ENCODE measurements at regions not wholly inside any gene's neighbourhood (a gene's known extent, or its start where the extent isn't known, plus 50 kb on each side); places are given as distances from the start of the nearest gene placed in this dataset.

DNA sequence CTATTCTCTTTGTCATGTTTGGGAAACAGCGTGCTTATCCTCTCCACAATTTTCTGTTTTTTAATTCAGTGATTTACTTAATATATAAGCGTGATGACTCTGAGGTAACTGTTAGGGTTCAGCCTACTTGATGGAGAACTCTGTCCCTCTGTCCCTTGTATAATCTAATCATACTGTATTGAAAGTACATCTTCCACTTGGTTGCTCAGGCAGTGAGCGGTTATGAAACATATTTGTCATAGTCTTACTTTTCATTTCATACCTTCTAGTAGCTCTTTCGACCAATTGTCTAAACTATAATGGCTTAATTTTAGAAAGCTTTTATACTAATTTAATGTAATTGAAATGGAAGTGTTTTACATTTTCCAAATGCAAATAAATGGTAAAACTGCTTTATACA lies 469.0 kb downstream of the TLL1 start:
- DNase-seq (ENCODE audit: low spot score): no peak
- TF ChIP-seq, protein P1, sequence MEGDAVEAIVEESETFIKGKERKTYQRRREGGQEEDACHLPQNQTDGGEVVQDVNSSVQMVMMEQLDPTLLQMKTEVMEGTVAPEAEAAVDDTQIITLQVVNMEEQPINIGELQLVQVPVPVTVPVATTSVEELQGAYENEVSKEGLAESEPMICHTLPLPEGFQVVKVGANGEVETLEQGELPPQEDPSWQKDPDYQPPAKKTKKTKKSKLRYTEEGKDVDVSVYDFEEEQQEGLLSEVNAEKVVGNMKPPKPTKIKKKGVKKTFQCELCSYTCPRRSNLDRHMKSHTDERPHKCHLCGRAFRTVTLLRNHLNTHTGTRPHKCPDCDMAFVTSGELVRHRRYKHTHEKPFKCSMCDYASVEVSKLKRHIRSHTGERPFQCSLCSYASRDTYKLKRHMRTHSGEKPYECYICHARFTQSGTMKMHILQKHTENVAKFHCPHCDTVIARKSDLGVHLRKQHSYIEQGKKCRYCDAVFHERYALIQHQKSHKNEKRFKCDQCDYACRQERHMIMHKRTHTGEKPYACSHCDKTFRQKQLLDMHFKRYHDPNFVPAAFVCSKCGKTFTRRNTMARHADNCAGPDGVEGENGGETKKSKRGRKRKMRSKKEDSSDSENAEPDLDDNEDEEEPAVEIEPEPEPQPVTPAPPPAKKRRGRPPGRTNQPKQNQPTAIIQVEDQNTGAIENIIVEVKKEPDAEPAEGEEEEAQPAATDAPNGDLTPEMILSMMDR (IDR thresholded peaks at IDR 0.05; ENCODE audit: extremely low read depth, missing control alignments): no peak

DNA sequence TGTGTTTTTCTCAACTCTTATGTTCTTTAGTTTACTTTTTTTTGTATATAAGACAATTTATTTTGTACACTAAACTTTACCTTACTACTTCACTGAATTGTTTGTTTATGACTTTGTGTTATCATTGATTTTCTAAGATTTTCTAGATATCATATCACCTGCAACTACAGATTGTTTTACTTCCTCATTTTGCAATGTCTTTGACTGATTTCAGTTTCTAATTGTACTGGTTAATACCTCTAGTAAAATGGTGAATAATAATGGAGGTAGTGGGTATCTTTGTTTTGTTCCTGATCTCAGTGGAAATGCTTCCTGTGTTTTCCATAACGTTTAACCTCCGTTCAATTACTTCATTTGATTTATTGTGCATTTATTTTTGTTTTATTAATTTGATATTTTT lies 490.2 kb downstream of the TLL1 start:
- TF ChIP-seq, protein P1 (IDR thresholded peaks at IDR 0.05; ENCODE audit: extremely low read depth, missing control alignments): no peak
- no peak for DNase-seq (ENCODE audit: low spot score)

DNA sequence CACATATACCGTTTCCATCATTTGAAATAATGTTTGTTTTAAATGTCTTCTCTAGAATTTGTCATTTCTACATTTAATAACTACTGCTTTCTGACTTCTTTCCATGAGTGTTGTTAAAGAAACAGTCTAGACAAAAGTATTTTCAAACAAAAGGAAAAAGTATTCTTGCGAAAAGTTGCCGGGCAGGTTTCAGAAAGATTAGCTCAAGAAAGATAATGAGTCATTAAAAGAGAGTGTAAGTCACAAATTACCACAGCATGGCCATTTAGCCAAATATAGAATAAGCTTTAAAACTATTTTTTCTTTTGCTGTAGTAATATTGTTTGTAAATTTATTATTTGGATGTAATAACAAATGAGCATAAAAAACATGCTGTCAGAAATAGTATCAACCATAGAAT lies 493.0 kb downstream of the TLL1 start:
- no peak for DNase-seq (ENCODE audit: low spot score)
- TF ChIP-seq, protein P1 (IDR thresholded peaks at IDR 0.05; ENCODE audit: extremely low read depth, missing control alignments): no peak

DNA sequence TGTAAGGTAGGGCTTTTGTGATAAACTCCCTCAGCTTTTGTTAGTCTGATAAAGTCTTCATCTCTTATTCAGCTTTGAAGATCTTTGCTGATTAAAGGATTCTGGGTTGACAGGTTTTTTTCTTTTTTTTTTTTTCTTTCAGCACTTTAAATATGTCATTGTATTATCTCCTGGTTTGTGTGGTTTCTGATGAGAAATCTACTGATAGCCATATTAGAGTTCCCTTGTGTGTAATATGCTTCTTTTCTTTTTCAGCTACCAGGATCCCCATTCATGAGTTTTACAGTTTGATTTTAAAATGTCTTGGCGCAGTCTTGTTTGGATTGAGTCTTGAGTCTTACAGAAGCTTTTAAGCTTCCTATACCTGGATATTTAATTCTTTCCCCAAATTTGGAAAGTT lies 504.5 kb downstream of the TLL1 start:
- DNase-seq (ENCODE audit: low spot score): no peak
- TF ChIP-seq, protein P1 (IDR thresholded peaks at IDR 0.05; ENCODE audit: extremely low read depth, missing control alignments): no peak

DNA sequence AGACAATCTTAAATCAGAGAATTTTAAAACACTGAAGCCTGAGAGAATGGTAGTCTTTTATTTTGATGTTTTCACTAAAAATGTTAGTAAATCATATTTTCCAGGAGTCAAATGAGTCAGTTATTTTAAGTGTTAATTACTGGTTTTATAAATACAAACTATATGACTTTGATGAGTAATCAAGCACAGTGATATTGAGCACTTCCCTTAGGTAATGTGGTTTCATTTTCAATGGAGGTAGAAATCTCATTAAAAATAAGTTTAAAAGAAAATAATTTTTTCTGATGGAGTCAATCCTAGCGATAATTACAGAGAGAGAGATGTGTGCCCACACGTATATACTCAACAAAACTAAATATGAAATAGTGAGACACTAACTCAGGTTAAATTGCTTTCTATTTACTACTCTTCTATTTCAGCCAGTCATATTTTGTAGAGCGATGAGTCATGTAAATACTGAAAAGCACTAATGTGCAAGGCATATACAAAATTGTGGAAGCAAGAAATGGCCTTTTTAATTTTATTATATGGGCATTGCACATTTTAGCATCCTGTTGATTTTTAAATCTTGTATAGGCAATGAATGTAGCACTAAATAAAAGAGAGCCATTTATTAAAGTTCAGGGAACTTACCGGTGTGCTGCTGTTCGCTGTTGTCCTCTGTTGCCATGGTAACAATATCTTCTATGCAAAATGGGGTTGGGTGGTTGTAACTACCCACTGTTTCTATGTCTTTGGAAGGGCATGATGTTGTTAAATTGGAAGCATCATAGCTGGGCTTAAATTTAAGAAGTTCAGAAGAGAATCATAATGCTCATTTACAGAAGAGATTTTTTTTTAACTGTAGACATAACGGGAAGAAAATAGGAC lies 513.7 kb downstream of the TLL1 start:
- TF ChIP-seq, protein P1 (IDR thresholded peaks at IDR 0.05; ENCODE audit: extremely low read depth, missing control alignments): no peak
- no peak for DNase-seq (ENCODE audit: low spot score)

DNA sequence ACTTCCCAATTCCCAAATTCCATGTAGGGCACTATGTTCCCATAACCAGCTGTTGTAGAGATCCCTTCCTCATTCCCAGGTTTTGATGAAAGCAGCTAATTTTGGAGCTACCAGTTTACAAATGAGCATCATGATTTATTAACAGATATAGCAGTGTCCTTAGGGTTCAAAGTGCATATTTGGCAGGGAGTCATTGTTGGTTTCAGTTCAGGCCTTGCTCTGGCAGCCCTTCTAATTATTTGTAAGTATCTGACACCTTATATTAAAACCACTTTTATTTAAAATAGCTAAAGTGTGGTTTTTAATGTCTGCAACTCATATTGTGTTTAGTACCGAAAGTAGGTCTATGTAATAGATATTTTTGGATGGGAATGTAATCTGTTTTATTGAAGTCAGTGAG lies 518.5 kb downstream of the TLL1 start:
- DNase-seq (ENCODE audit: low spot score): no peak

DNA sequence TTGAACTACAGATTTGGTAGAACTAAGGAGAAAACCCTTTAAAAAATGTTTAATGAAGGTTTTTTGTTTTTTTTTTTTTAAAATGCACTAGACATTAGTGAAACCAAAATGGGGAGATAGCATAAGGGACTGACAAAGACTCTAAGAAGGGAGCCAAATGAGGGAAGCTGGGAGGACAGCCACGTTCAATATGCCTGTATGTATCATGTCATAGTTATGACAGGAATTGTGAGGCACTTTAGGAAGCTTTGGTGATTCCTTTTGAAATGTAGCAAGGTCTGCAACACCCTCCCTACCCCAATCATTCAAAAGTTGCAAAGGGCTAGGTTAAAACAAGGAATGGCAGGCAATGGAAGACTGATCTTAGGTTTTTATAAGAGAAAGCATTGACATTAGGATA lies 526.0 kb downstream of the TLL1 start:
- TF ChIP-seq, protein P1 (IDR thresholded peaks at IDR 0.05; ENCODE audit: extremely low read depth, missing control alignments): no peak
- DNase-seq (ENCODE audit: low spot score): no peak

More for the DNA sequence above, 518.5 kb downstream of the TLL1 start:
- TF ChIP-seq, protein P1 (IDR thresholded peaks at IDR 0.05; ENCODE audit: extremely low read depth, missing control alignments): no peak
